Caco-2 (cell line): ENCODE measurements at regions not wholly inside any gene's neighbourhood (a gene's known extent, or its start where the extent isn't known, plus 50 kb on each side); places are given as distances from the start of the nearest gene placed in this dataset.

ENCODE experiments used
- BruUV-seq: library from RNA; stranded (reverse); fragments of 400-500 nt; replicated peaks from 2 replicates; lab custom pipeline; 2021; lab: Mats Ljungman, UMichigan
- CTCF ChIA-PET: fragments of 300-600 bp; sonication (Branson Sonifier 250); formaldehyde crosslinking; loops from one replicate; lab custom pipeline; 2022; ENCODE audit warnings: antibody characterized with exemption; lab: Charles Lee
- POLR2A ChIA-PET: fragments of 300-600 bp; sonication (Branson Sonifier 250); formaldehyde crosslinking; loops from one replicate; lab custom pipeline; 2022; ENCODE audit warnings: antibody characterized with exemption; lab: Charles Lee
- DNase-seq, 2 experiments: peaks; one replicate each; pipeline versions ENCODE4 v3.0.0 to v3.0.0-alpha.2; 2020 to 2022
- H3K27me3 ChIP-seq: replicated peaks from 2 replicates; pipeline ENCODE4 v1.6.0; 2011; ENCODE audit warnings: low read length; ENCODE audit not compliant: control insufficient read depth, insufficient read depth
- H3K36me3 ChIP-seq: 2 replicates; pipeline ENCODE4 v1.5.1; 2011; ENCODE audit warnings: low read length; ENCODE audit not compliant: control insufficient read depth, insufficient read depth
- H3K4me1 ChIP-seq: fragments of 250-450 bp; sonication (Bioruptor Pico); 2 replicates; pipeline ENCODE4 v1.5.1; 2020; ENCODE audit warnings: mild to moderate bottlenecking
- H3K4me3 ChIP-seq: 2 replicates; pipeline ENCODE4 v1.5.1; 2011; ENCODE audit warnings: low read depth, mild to moderate bottlenecking, control low read depth, low read length
- H3K9me3 ChIP-seq: fragments of 250-450 bp; sonication (Bioruptor Pico); 2 replicates; pipeline ENCODE4 v1.5.1; 2020; ENCODE audit warnings: mild to moderate bottlenecking, moderate library complexity
- H3K27ac Mint-ChIP-seq: one replicate; pipeline ENCODE4 v1.8.0; 2022; ENCODE audit warnings: mixed read lengths; ENCODE audit not compliant: unreplicated experiment
- H3K27me3 Mint-ChIP-seq: one replicate; pipeline ENCODE4 v1.8.0; 2022; ENCODE audit warnings: mixed read lengths; ENCODE audit not compliant: insufficient read depth, unreplicated experiment
- H3K36me3 Mint-ChIP-seq: one replicate; pipeline ENCODE4 v1.8.0; 2022; ENCODE audit warnings: mild to moderate bottlenecking, mixed read lengths; ENCODE audit not compliant: insufficient read depth, unreplicated experiment
- H3K4me1 Mint-ChIP-seq: one replicate; pipeline ENCODE4 v1.8.0; 2022; ENCODE audit warnings: low read depth, mixed read lengths; ENCODE audit not compliant: unreplicated experiment
- H3K4me3 Mint-ChIP-seq: one replicate; pipeline ENCODE4 v1.8.0; 2022; ENCODE audit warnings: mild to moderate bottlenecking, moderate library complexity, mixed read lengths; ENCODE audit not compliant: unreplicated experiment
- H3K9me3 Mint-ChIP-seq: one replicate; pipeline ENCODE4 v1.8.0; 2022; ENCODE audit warnings: mixed read lengths; ENCODE audit not compliant: unreplicated experiment
- intact Hi-C: fragments of 100-400 bp; cut with micrococcal nuclease; formaldehyde crosslinking; loops from one replicate; pipeline ENCODE4 v1.10.0; 2022; ENCODE audit not compliant: unreplicated experiment
- TF ChIP-seq, protein P1 (sequence below), 2 experiments: fragments of 200-600 bp in 1 of 2; IDR thresholded peaks; 1 replicate in 1 of 2; 2 replicates in 1 of 2; pipeline versions ENCODE4 v1.5.1 to v1.8.0; 2011 to 2022; ENCODE audit warnings: antibody characterized with exemption in 1 of 2, control low read depth in 1 of 2, inconsistent platforms in 1 of 2, low read depth in 1 of 2, low read length in 1 of 2, mild to moderate bottlenecking in 1 of 2, moderate library complexity in 1 of 2; ENCODE audit not compliant: insufficient read depth in 1 of 2, severe bottlenecking in 1 of 2, unreplicated experiment in 1 of 2

GRCh38 chr3:56932866-56933265, 127.6 kb upstream of the SPATA12 start:
- H3K36me3 Mint-ChIP-seq, result no peaks in the 10 kb centered on the region
- no peak overlapping the region for H3K4me3 Mint-ChIP-seq
- peaks cover 9% of the 10 kb centered on the region for H3K4me1 Mint-ChIP-seq
- Histone ChIP-seq H3K4me1 (peaks cover 11% of the 10 kb centered on the region), H3K36me3 (no peaks in the 10 kb centered on the region), H3K9me3 (peaks cover 3% of the 10 kb centered on the region; the same call in 1 of the 2 replicates), H3K4me3 (no peak overlapping the region), H3K27me3 (no peaks in the 10 kb centered on the region)
- no peak for DNase-seq
- H3K9me3 Mint-ChIP-seq, result peaks cover 10% of the 10 kb centered on the region
- no TSS peak for BruUV-seq
- H3K27ac Mint-ChIP-seq, result no peak overlapping the region
- CTCF ChIA-PET, result no interaction called here
- intact Hi-C loops, result no loop called here
- POLR2A ChIA-PET, result no interaction called here
- H3K27me3 Mint-ChIP-seq, result no peaks in the 10 kb centered on the region
- TF ChIP-seq, protein P1, sequence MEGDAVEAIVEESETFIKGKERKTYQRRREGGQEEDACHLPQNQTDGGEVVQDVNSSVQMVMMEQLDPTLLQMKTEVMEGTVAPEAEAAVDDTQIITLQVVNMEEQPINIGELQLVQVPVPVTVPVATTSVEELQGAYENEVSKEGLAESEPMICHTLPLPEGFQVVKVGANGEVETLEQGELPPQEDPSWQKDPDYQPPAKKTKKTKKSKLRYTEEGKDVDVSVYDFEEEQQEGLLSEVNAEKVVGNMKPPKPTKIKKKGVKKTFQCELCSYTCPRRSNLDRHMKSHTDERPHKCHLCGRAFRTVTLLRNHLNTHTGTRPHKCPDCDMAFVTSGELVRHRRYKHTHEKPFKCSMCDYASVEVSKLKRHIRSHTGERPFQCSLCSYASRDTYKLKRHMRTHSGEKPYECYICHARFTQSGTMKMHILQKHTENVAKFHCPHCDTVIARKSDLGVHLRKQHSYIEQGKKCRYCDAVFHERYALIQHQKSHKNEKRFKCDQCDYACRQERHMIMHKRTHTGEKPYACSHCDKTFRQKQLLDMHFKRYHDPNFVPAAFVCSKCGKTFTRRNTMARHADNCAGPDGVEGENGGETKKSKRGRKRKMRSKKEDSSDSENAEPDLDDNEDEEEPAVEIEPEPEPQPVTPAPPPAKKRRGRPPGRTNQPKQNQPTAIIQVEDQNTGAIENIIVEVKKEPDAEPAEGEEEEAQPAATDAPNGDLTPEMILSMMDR (IDR thresholded peaks at IDR 0.05; ENCODE audit: insufficient read depth in 1 of 2, low read depth in 1 of 2, low read length in 1 of 2, severe bottlenecking in 1 of 2, unreplicated experiment in 1 of 2), result no peak

GRCh38 chr3:56931836-56932235, 128.6 kb upstream of the SPATA12 start:
- H3K27ac Mint-ChIP-seq, result no peak overlapping the region
- ChIA-PET CTCF (no interaction called here), POLR2A (no interaction called here)
- no peak overlapping the region for H3K4me3 ChIP-seq
- peaks cover 10% of the 10 kb centered on the region for H3K9me3 Mint-ChIP-seq
- no peaks in the 10 kb centered on the region for H3K36me3 ChIP-seq
- H3K9me3 ChIP-seq, result peaks cover 3% of the 10 kb centered on the region; the same call in 1 of the 2 replicates
- TF ChIP-seq, protein P1 (IDR thresholded peaks at IDR 0.05; ENCODE audit: insufficient read depth in 1 of 2, low read depth in 1 of 2, low read length in 1 of 2, severe bottlenecking in 1 of 2, unreplicated experiment in 1 of 2), result no peak
- H3K4me3 Mint-ChIP-seq, result no peak overlapping the region
- H3K27me3 ChIP-seq, result no peaks in the 10 kb centered on the region
- DNase-seq, result no peak
- no TSS peak for BruUV-seq
- H3K36me3 Mint-ChIP-seq, result no peaks in the 10 kb centered on the region
- H3K4me1 Mint-ChIP-seq, result peaks cover 9% of the 10 kb centered on the region
- H3K4me1 ChIP-seq, result peaks cover 12% of the 10 kb centered on the region
- intact Hi-C loops, result no loop called here
- H3K27me3 Mint-ChIP-seq, result no peaks in the 10 kb centered on the region

DNA sequence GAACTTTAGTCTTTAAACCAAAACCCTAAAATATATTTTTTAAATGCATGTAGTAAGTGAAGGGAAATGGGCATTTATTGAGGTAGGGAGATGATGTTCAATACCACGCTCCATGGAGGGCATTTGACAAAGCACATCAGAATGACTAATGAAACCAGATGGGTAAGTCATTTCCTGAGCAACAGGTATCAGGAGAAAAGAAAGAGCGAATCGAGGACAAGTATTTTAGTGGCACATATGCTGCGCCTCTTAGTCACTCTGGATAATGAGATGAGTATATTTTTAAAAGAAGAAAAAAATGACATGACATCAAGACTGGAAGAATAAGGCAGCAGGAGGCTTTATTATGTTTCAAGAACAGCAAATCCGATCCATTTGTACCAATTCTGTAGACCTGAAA, 129.0 kb upstream of the ARHGEF3 start:
- no peak overlapping the region for H3K27ac Mint-ChIP-seq
- no peak overlapping the region for H3K4me3 Mint-ChIP-seq
- no peaks in the 10 kb centered on the region for H3K36me3 Mint-ChIP-seq
- peaks cover 15% of the 10 kb centered on the region for H3K4me1 Mint-ChIP-seq
- intact Hi-C loops, result no loop called here
- no peak for DNase-seq
- BruUV-seq, result no TSS peak
- H3K4me3 ChIP-seq, result no peak overlapping the region
- H3K4me1 ChIP-seq, result peaks cover 12% of the 10 kb centered on the region
- TF ChIP-seq, protein P1 (IDR thresholded peaks at IDR 0.05; ENCODE audit: insufficient read depth in 1 of 2, low read depth in 1 of 2, low read length in 1 of 2, severe bottlenecking in 1 of 2, unreplicated experiment in 1 of 2), result no peak
- no peaks in the 10 kb centered on the region for H3K36me3 ChIP-seq
- ChIA-PET CTCF (no interaction called here), POLR2A (no interaction called here)
- H3K27me3 ChIP-seq, result no peaks in the 10 kb centered on the region
- H3K9me3 ChIP-seq, result peaks cover 3% of the 10 kb centered on the region; the same call in 1 of the 2 replicates
- no peaks in the 10 kb centered on the region for H3K27me3 Mint-ChIP-seq
- peaks cover 10% of the 10 kb centered on the region for H3K9me3 Mint-ChIP-seq
